Ovary (tissue), 7 donors: ENCODE measurements at regions not wholly inside any gene's neighbourhood (a gene's known extent, or its start where the extent isn't known, plus 50 kb on each side); places are given as distances from the start of the nearest gene placed in this dataset. TPM values are rescaled to one million over a fixed set of nuclear protein-coding genes. Genes with fewer than 3 reads are reported as not detected.

Experiments used
- DNase-seq, 5 donors: peaks; one replicate each; pipeline ENCODE4 v3.0.0-alpha.2; 2019 to 2020
- H3K27ac ChIP-seq, 2 donors: fragments of 200-600 bp; one replicate each; pipeline versions ENCODE4 v1.5.1 to v1.8.0; 2019 to 2022
- H3K27me3 ChIP-seq: fragments of 200-600 bp; one replicate; pipeline ENCODE4 v1.8.0; 2022
- H3K36me3 ChIP-seq: fragments of 200-600 bp; sonication (generic); one replicate; pipeline ENCODE4 v1.5.1; 2019
- H3K4me1 ChIP-seq: one replicate; pipeline ENCODE4 v1.8.1; 2013; ENCODE audit warnings: mild to moderate bottlenecking, moderate library complexity; ENCODE audit not compliant: insufficient read depth
- H3K4me3 ChIP-seq: fragments of 200-600 bp; sonication (generic); one replicate; pipeline ENCODE4 v1.5.1; 2017
- H3K9me3 ChIP-seq, 2 donors: fragments of 200-600 bp in 1 of 2; sonication (generic) in 1 of 2; one replicate each; pipeline versions ENCODE4 v1.5.1 to v1.8.1; 2013 to 2019; ENCODE audit warnings: mild to moderate bottlenecking in 1 of 2, moderate library complexity in 1 of 2
- EP300 ChIP-seq: sonication (generic); formaldehyde crosslinking; IDR thresholded peaks from one replicate; pipeline ENCODE4 v1.6.1; 2017; ENCODE audit warnings: antibody characterized with exemption
- POLR2A ChIP-seq: fragments of 450-650 bp; IDR thresholded peaks from one replicate; pipeline ENCODE4 v1.6.1; 2017; ENCODE audit warnings: antibody characterized with exemption, mild to moderate bottlenecking, moderate library complexity
- WGBS, 3 donors: extraction: QIAGEN DNeasy Blood & Tissue Kit in 1 of 3; methylation state at CpG; one replicate each; pipeline versions ENCODE4 v1.1.5 to v1.1.7; 2013 to 2017; 5-methylcytosine and 5-hydroxymethylcytosine counted together
- intact Hi-C, 4 donors: fragments of 100-400 bp; cut with DNase I; formaldehyde crosslinking; loops; one replicate each; pipeline versions ENCODE4 v1.11.0 to v1.15.1; 2022 to 2023
- small RNA-seq: library from RNA; depleted of rRNA; stranded (forward); fragments of <200 nt; gene quantifications from one replicate; pipeline ENCODE3, GENCODE V24; 2016
- TF ChIP-seq, protein P1 (sequence below), 3 donors: fragments of 450-650 bp in 2 of 3; fragments of 200-600 bp in 1 of 3; IDR thresholded peaks; one replicate each; pipeline versions ENCODE4 v1.5.1 to v1.8.0; 2016 to 2022; ENCODE audit warnings: antibody characterized with exemption in 3 of 3, mild to moderate bottlenecking in 1 of 3
- donor health status: DM: no; HTN: no; CAD: no; lungs with moderate emphysema.
- donor health status: DM: no; HTN: no; CAD: no.
- donor health status: Bipolar disorder and iron deficiency.
- donor health status: DM: no; HTN: no; CAD: no.
- donor health status: DM: yes; HTN: yes; CAD: no.

DNA sequence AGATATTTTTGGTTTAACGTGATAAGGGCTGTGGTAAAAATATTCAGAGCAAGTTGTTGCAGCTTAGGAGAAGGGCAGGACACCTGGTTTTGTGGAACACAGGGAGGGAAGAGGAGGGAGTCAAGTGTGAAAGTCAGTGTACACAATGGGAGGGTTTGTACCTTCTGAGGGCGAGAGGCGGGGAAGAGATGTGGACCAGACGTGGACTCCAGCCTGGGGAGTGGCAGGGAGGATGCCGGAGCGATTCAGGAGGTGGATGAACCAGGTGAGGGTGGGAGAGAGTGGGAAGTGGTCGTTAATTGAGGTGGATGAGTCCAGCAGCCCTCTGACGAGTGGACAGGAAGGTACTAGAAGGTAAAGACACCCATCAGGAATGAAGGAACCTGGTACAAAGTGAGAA is 52.2 kb upstream of the IRF2BP2 start:
- Histone ChIP-seq H3K9me3 (no peaks in the 10 kb centered on the region), H3K4me3 (no peak overlapping the region), H3K4me1 (no peaks in the 10 kb centered on the region), H3K36me3 (no peaks in the 10 kb centered on the region), H3K27ac (no peak overlapping the region), H3K27me3 (no peaks in the 10 kb centered on the region)
- DNase-seq, result no peak
- 81 to 88% (median 84%) methylated on average over 8 of the region's 8 CpGs for WGBS, 3 donors
- no peak for TF ChIP-seq POLR2A
- TF ChIP-seq EP300, result no peak
- TF ChIP-seq, protein P1, sequence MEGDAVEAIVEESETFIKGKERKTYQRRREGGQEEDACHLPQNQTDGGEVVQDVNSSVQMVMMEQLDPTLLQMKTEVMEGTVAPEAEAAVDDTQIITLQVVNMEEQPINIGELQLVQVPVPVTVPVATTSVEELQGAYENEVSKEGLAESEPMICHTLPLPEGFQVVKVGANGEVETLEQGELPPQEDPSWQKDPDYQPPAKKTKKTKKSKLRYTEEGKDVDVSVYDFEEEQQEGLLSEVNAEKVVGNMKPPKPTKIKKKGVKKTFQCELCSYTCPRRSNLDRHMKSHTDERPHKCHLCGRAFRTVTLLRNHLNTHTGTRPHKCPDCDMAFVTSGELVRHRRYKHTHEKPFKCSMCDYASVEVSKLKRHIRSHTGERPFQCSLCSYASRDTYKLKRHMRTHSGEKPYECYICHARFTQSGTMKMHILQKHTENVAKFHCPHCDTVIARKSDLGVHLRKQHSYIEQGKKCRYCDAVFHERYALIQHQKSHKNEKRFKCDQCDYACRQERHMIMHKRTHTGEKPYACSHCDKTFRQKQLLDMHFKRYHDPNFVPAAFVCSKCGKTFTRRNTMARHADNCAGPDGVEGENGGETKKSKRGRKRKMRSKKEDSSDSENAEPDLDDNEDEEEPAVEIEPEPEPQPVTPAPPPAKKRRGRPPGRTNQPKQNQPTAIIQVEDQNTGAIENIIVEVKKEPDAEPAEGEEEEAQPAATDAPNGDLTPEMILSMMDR (IDR thresholded peaks at IDR 0.05), result no peak
- intact Hi-C loops, result no loop called here

DNA sequence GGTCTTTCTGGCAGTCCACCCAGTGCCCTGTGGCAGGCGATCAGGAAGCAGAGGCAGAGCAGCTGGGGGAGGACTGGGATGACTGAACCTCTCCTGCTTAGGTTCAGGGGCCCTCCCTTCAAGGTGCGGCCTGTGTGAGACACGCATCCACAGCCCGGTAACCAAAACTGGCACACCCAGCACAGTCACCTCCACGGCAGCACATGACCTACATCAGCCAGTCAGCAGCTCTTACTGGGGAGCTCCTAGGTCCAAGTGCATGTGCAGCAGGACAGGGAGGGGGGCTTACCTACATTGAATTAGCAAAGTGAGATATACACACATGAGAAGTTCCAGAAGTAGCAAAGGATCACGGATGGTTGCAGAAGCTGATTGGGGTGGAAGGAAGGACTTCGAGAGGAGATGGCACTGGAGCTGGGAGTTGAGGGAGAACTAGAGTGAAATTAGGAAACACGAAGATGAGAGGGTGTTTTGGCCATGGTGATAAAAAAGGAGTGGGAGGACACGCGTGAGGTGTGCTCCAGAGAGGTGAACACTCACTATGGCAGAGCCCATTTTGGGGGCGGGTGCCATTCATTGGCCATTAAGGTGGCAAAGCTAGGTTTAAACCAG is 51.4 kb upstream of the IRF2BP2 start:
- H3K9me3 ChIP-seq, result no peaks in the 10 kb centered on the region
- no peak overlapping the region for H3K4me3 ChIP-seq
- no peaks in the 10 kb centered on the region for H3K36me3 ChIP-seq
- intact Hi-C loops, result no loop called here
- WGBS, 3 donors, result 90 to 94% (median 93%) methylated on average over 10 to 11 of the region's 11 CpGs
- no peak overlapping the region for H3K27ac ChIP-seq
- no peak for DNase-seq
- no peaks in the 10 kb centered on the region for H3K4me1 ChIP-seq
- H3K27me3 ChIP-seq, result no peaks in the 10 kb centered on the region
- no peak for TF ChIP-seq POLR2A
- TF ChIP-seq, protein P1 (IDR thresholded peaks at IDR 0.05), result no peak
- no peak for TF ChIP-seq EP300

DNA sequence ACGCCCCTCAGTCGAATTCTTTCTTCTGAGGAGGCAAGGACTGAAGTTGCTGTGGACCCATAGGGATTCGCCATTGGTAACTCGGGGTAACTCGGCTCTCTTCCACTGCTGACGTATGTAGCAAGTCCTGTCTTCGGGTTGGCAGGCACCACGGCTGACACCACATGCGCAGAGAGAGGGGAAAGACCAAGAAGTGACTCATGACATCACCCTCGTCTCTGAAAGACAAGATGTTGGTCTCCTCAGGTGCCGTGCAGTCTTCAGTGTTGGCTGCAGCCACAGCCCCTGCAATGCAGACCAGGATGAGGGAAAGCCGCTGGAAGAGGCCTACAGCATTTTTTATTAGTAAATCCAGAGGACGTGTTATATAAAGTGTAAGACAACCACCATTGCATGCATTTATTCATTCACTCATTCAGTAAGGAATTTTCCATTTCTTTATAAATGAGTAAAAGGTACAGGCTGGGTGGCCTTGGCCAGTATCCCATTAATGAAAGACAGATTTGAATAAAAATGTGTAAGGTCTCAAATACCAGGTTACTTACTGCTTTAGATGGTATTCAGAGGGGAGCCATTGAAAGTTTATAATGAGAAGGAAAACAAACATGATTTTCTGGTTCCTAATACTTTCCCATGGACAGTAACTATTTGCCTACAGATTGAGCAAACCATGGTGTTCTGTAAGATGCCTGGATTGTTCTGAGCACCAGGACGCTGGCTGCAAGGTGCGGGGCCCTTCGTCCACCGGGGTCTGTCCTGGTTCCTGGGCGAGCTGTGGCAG is 50.7 kb upstream of the IRF2BP2 start:
- 94 to 97% (median 97%) methylated on average over 18 of the region's 18 CpGs for WGBS, 3 donors

More for the DNA sequence above, 50.7 kb upstream of the IRF2BP2 start:
- no peak for DNase-seq
- Histone ChIP-seq H3K36me3 (no peaks in the 10 kb centered on the region), H3K9me3 (no peaks in the 10 kb centered on the region), H3K27me3 (no peaks in the 10 kb centered on the region), H3K4me3 (no peak overlapping the region), H3K4me1 (no peaks in the 10 kb centered on the region), H3K27ac (no peak overlapping the region)
- TF ChIP-seq, protein P1 (IDR thresholded peaks at IDR 0.05), result no peak
- TF ChIP-seq EP300, result no peak
- TF ChIP-seq POLR2A, result no peak
- intact Hi-C loops, result no loop called here

Small RNA genes in the stretch of these regions (small RNA-seq; reads per million reads assigned to genes)
- not detected for gene RNY4P16
